WTC11 (cell line): ENCODE measurements at regions not wholly inside any gene's neighbourhood (a gene's known extent, or its start where the extent isn't known, plus 50 kb on each side); places are given as distances from the start of the nearest gene placed in this dataset.

Source experiments
- ATAC-seq: fragments of 200-7000 bp; cut with Tn5 transposase; 2 replicates; pipeline ENCODE4 v1.10.0; 2021; ENCODE audit warnings: mild to moderate bottlenecking, moderate library complexity
- CTCF ChIA-PET: fragments of 300-600 bp; sonication (Branson Sonifier 250); formaldehyde crosslinking; loops from one replicate; lab custom pipeline; 2021; ENCODE audit warnings: antibody characterized with exemption; lab: Charles Lee
- POLR2A ChIA-PET: fragments of 350-600 bp; sonication (Branson Sonifier 250); formaldehyde crosslinking; loops from one replicate; lab custom pipeline; 2021; ENCODE audit warnings: antibody characterized with exemption; lab: Charles Lee
- DNase-seq: peaks from one replicate; pipeline ENCODE4 v3.0.0; 2021; ENCODE audit warnings: low spot score
- H3K27ac Mint-ChIP-seq: 2 replicates; pipeline ENCODE4 v1.8.0; 2021; ENCODE audit warnings: mixed read lengths
- H3K27me3 Mint-ChIP-seq: 2 replicates; pipeline ENCODE4 v1.8.0; 2021; ENCODE audit warnings: low read depth, mild to moderate bottlenecking, moderate library complexity, mixed read lengths
- H3K36me3 Mint-ChIP-seq: 2 replicates; pipeline ENCODE4 v1.8.0; 2021; ENCODE audit warnings: mixed read lengths
- H3K4me1 Mint-ChIP-seq: 2 replicates; pipeline ENCODE4 v1.8.0; 2022; ENCODE audit warnings: mixed read lengths
- H3K4me3 Mint-ChIP-seq: 2 replicates; pipeline ENCODE4 v1.8.0; 2021; ENCODE audit warnings: mild to moderate bottlenecking, moderate library complexity, mixed read lengths
- H3K9me3 Mint-ChIP-seq: 2 replicates; pipeline ENCODE4 v1.8.0; 2021; ENCODE audit warnings: mixed read lengths
- ATF3 ChIP-seq: sonication (generic); formaldehyde crosslinking; conservative IDR thresholded peaks from 2 replicates; pipeline ENCODE4 v1.8.1; 2022; ENCODE audit warnings: mild to moderate bottlenecking, missing genetic modification reagents
- CDX4 ChIP-seq: fragments of 250-450 bp; sonication (Bioruptor Pico); IDR thresholded peaks from 2 replicates; pipeline ENCODE4 v1.9.0; 2021; ENCODE audit warnings: moderate library complexity, mild to moderate bottlenecking, inconsistent platforms, borderline replicate concordance
- CREB1 ChIP-seq: sonication (generic); formaldehyde crosslinking; IDR thresholded peaks from 2 replicates; pipeline ENCODE4 v1.8.0; 2023; ENCODE audit warnings: mild to moderate bottlenecking, missing genetic modification reagents
- FOXP1 ChIP-seq: sonication (generic); formaldehyde crosslinking; IDR thresholded peaks from 2 replicates; pipeline ENCODE4 v1.8.0; 2022; ENCODE audit warnings: missing genetic modification reagents, mild to moderate bottlenecking, moderate library complexity, borderline replicate concordance
- IRF2 ChIP-seq: sonication (generic); formaldehyde crosslinking; IDR thresholded peaks from 2 replicates; pipeline ENCODE4 v1.8.0; 2022; ENCODE audit warnings: low read depth, missing genetic modification reagents, borderline replicate concordance
- JUN ChIP-seq: sonication (generic); formaldehyde crosslinking; IDR thresholded peaks from 2 replicates; pipeline ENCODE4 v1.8.0; 2023; ENCODE audit warnings: mild to moderate bottlenecking, missing genetic modification reagents
- KAT7 ChIP-seq: sonication (generic); formaldehyde crosslinking; IDR thresholded peaks from 2 replicates; pipeline ENCODE4 v1.8.1; 2023; ENCODE audit warnings: missing genetic modification reagents, mild to moderate bottlenecking, borderline replicate concordance
- PREB ChIP-seq: sonication (generic); formaldehyde crosslinking; IDR thresholded peaks from 2 replicates; pipeline ENCODE4 v1.8.1; 2022; ENCODE audit warnings: mild to moderate bottlenecking, missing genetic modification reagents, moderate library complexity, borderline replicate concordance
- RORB ChIP-seq: fragments of 250-450 bp; sonication (Bioruptor Pico); IDR thresholded peaks from 2 replicates; pipeline ENCODE4 v1.9.0; 2021; ENCODE audit warnings: mild to moderate bottlenecking
- STAT6 ChIP-seq: sonication (generic); formaldehyde crosslinking; conservative IDR thresholded peaks from 2 replicates; pipeline ENCODE4 v1.8.1; 2023; ENCODE audit warnings: mild to moderate bottlenecking, low read depth, missing genetic modification reagents, moderate library complexity
- TEAD1 ChIP-seq: sonication (generic); formaldehyde crosslinking; IDR thresholded peaks from 2 replicates; pipeline ENCODE4 v1.8.0; 2022; ENCODE audit warnings: mild to moderate bottlenecking, missing genetic modification reagents
- ZNF121 ChIP-seq: sonication (generic); formaldehyde crosslinking; IDR thresholded peaks from 2 replicates; pipeline ENCODE4 v1.8.0; 2023; ENCODE audit warnings: missing genetic modification reagents
- ZNF281 ChIP-seq: sonication (generic); formaldehyde crosslinking; IDR thresholded peaks from 2 replicates; pipeline ENCODE4 v1.8.0; 2023; ENCODE audit warnings: mild to moderate bottlenecking, missing genetic modification reagents
- ZNF532 ChIP-seq: fragments of 250-450 bp; sonication (Bioruptor Pico); IDR thresholded peaks from 2 replicates; pipeline ENCODE4 v1.9.0; 2021; ENCODE audit warnings: mild to moderate bottlenecking, borderline replicate concordance

GRCh38 chr6:16979677-16980370, 122.0 kb upstream of the STMND1 start:
- no peaks in the 10 kb centered on the region for H3K27me3 Mint-ChIP-seq

More at GRCh38 chr6:16979677-16980370, 122.0 kb upstream of the STMND1 start:
- TF ChIP-seq ZNF532 (no peak), TEAD1 (CRISPR knock-in tag) (no peak), RORB (no peak), STAT6 (CRISPR knock-in tag) (no peak), PREB (CRISPR knock-in tag) (no peak), IRF2 (CRISPR knock-in tag) (no peak), CREB1 (no peak), ZNF281 (CRISPR knock-in tag) (no peak), CDX4 (CRISPR knock-in tag) (no peak), KAT7 (CRISPR knock-in tag) (no peak), ZNF121 (CRISPR knock-in tag) (no peak), FOXP1 (CRISPR knock-in tag) (no peak), JUN (CRISPR knock-in tag) (no peak), ATF3 (no peak)
- POLR2A ChIA-PET, result no interaction called here
- no peak for DNase-seq
- no peaks in the 10 kb centered on the region for H3K4me1 Mint-ChIP-seq
- peaks cover 5% of the 10 kb centered on the region for H3K9me3 Mint-ChIP-seq
- no peaks in the 10 kb centered on the region for H3K36me3 Mint-ChIP-seq
- ATAC-seq, result no peak
- H3K4me3 Mint-ChIP-seq, result no peak overlapping the region
- H3K27ac Mint-ChIP-seq, result no peak overlapping the region
- CTCF ChIA-PET, result interaction anchor here (0.6 to 1.9 kb wide), 2 partner anchors 15 to 663 kb away, joined by 3 to 9 read pairs; no protein-coding TSS in a partner anchor
